Astrocyte (in vitro differentiated cells and primary cell): ENCODE measurements at regions not wholly inside any gene's neighbourhood (a gene's known extent, or its start where the extent isn't known, plus 50 kb on each side); places are given as distances from the start of the nearest gene placed in this dataset.

Experiments used
- DNase-seq: peaks from one replicate; pipeline ENCODE4 v3.0.0-alpha.2; 2010; ENCODE audit warnings: low read depth
- FAIRE-seq: peaks from 2 replicates; lab custom pipeline; 2011; peaks lifted over from hg19 to GRCh38; lab: Jason Lieb, UNC
- H2AFZ ChIP-seq: 2 replicates; pipeline ENCODE4 v1.6.0; 2012; ENCODE audit warnings: low read depth, low read length, inconsistent platforms
- H3K27ac ChIP-seq: 2 replicates; pipeline ENCODE4 v1.5.1; 2011; ENCODE audit warnings: low read depth, low read length, inconsistent platforms
- H3K27me3 ChIP-seq: 2 replicates; pipeline ENCODE4 v1.6.0; 2011; ENCODE audit warnings: low read length, inconsistent platforms; ENCODE audit not compliant: insufficient read depth
- H3K36me3 ChIP-seq: 2 replicates; pipeline ENCODE4 v1.5.1; 2011; ENCODE audit warnings: low read length, inconsistent platforms; ENCODE audit not compliant: insufficient read depth
- H3K4me1 ChIP-seq: 2 replicates; pipeline ENCODE4 v1.5.1; 2011; ENCODE audit warnings: low read length, inconsistent platforms; ENCODE audit not compliant: insufficient read depth
- H3K4me2 ChIP-seq: 2 replicates; pipeline ENCODE4 v1.6.0; 2012; ENCODE audit warnings: low read length, inconsistent platforms
- H3K4me3 ChIP-seq: 2 replicates; pipeline ENCODE4 v1.5.1; 2011; ENCODE audit warnings: low read depth, mild to moderate bottlenecking, low read length, inconsistent platforms; ENCODE audit not compliant: insufficient read depth
- H3K79me2 ChIP-seq: 2 replicates; pipeline ENCODE4 v1.6.0; 2012; ENCODE audit warnings: mild to moderate bottlenecking, low read length, inconsistent platforms; ENCODE audit not compliant: insufficient read depth
- H3K9ac ChIP-seq: 2 replicates; pipeline ENCODE4 v1.6.0; 2012; ENCODE audit warnings: mild to moderate bottlenecking, low read length, inconsistent platforms
- H3K9me3 ChIP-seq: 2 replicates; pipeline ENCODE4 v1.5.1; 2012; ENCODE audit warnings: low read depth, mild to moderate bottlenecking, low read length, inconsistent platforms; ENCODE audit not compliant: insufficient read depth
- H4K20me1 ChIP-seq: 2 replicates; pipeline ENCODE4 v1.6.0; 2012; ENCODE audit warnings: low read length, inconsistent platforms; ENCODE audit not compliant: insufficient read depth
- H3K27ac Mint-ChIP-seq: one replicate; pipeline ENCODE4 v1.8.0; 2021; ENCODE audit warnings: mild to moderate bottlenecking, mixed read lengths; ENCODE audit not compliant: unreplicated experiment
- H3K27me3 Mint-ChIP-seq: one replicate; pipeline ENCODE4 v1.8.0; 2021; ENCODE audit warnings: low read depth, mixed read lengths; ENCODE audit not compliant: unreplicated experiment
- H3K36me3 Mint-ChIP-seq: one replicate; pipeline ENCODE4 v1.8.0; 2021; ENCODE audit warnings: low read depth, mixed read lengths; ENCODE audit not compliant: unreplicated experiment
- H3K4me1 Mint-ChIP-seq: one replicate; pipeline ENCODE4 v1.8.0; 2021; ENCODE audit warnings: low read depth, mixed read lengths; ENCODE audit not compliant: unreplicated experiment
- H3K4me3 Mint-ChIP-seq: one replicate; pipeline ENCODE4 v1.8.0; 2021; ENCODE audit warnings: mild to moderate bottlenecking, moderate library complexity, mixed read lengths; ENCODE audit not compliant: unreplicated experiment
- H3K9me3 Mint-ChIP-seq: one replicate; pipeline ENCODE4 v1.8.0; 2021; ENCODE audit warnings: mild to moderate bottlenecking, mixed read lengths; ENCODE audit not compliant: unreplicated experiment
- CTCF ChIP-seq: IDR thresholded peaks from 2 replicates; pipeline ENCODE4 v1.5.1; 2011; ENCODE audit warnings: low read depth, mild to moderate bottlenecking, inconsistent platforms, low read length, moderate library complexity; ENCODE audit not compliant: insufficient read depth
- EZH2 ChIP-seq: IDR thresholded peaks from 2 replicates; pipeline ENCODE4 v1.6.1; 2012; ENCODE audit warnings: mild to moderate bottlenecking, low read length, inconsistent platforms; ENCODE audit not compliant: insufficient read depth

DNA sequence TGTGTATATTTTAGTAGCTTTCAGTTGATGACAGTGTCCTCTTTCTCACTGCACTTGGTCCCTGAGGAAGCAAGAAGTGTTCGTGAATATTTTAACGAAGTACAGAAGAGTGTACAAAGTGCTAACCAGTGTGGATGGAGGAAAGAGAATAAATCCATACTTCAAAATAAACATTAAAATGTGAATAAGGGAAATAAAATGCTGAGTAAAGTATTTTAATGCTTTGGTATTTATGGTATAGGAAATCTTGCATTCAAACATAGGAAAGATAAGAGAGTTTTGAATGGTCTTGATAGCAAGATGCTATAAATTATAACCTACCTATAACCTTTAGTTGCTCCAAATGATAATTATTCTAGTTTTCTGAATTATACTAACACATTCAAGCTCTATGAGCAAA is 493.4 kb upstream of the EYS start:
- DNase-seq (no peak), FAIRE-seq (no peak)
- TF ChIP-seq CTCF (no peak), EZH2 (no peak)
- H3K27me3 Mint-ChIP-seq = no peaks in the 10 kb centered on the region
- no peak overlapping the region for H3K27ac Mint-ChIP-seq
- H3K9me3 Mint-ChIP-seq = peaks cover 3% of the 10 kb centered on the region
- H3K9ac ChIP-seq = no peak overlapping the region
- no peaks in the 10 kb centered on the region for H3K36me3 Mint-ChIP-seq
- H3K4me1 Mint-ChIP-seq = no peaks in the 10 kb centered on the region
- H3K36me3 ChIP-seq = no peaks in the 10 kb centered on the region
- H2AFZ ChIP-seq = no peak overlapping the region
- H4K20me1 ChIP-seq = no peaks in the 10 kb centered on the region
- H3K4me1 ChIP-seq = no peaks in the 10 kb centered on the region
- no peaks in the 10 kb centered on the region for H3K79me2 ChIP-seq
- H3K9me3 ChIP-seq = no peaks in the 10 kb centered on the region
- H3K4me3 ChIP-seq = no peak overlapping the region
- no peak overlapping the region for H3K4me3 Mint-ChIP-seq
- H3K27me3 ChIP-seq = no peaks in the 10 kb centered on the region
- H3K27ac ChIP-seq = no peak overlapping the region
- H3K4me2 ChIP-seq = no peak overlapping the region

- Mint-ChIP-seq H3K4me1 (no peaks in the 10 kb centered on the region), H3K4me3 (no peak overlapping the region), H3K27ac (no peak overlapping the region), H3K9me3 (peaks cover 3% of the 10 kb centered on the region), H3K36me3 (no peaks in the 10 kb centered on the region), H3K27me3 (no peaks in the 10 kb centered on the region)
- H4K20me1 ChIP-seq = no peaks in the 10 kb centered on the region
- no peak overlapping the region for H3K27ac ChIP-seq
- FAIRE-seq (peak; percentile 17), DNase-seq (no peak)
- H3K36me3 ChIP-seq = no peaks in the 10 kb centered on the region
- no peaks in the 10 kb centered on the region for H3K4me1 ChIP-seq
- no peaks in the 10 kb centered on the region for H3K79me2 ChIP-seq
- no peak overlapping the region for H3K4me2 ChIP-seq
- H2AFZ ChIP-seq = no peak overlapping the region
- no peak overlapping the region for H3K4me3 ChIP-seq
- TF ChIP-seq CTCF (no peak), EZH2 (no peak)
- H3K9ac ChIP-seq = no peak overlapping the region
- no peaks in the 10 kb centered on the region for H3K9me3 ChIP-seq
- no peaks in the 10 kb centered on the region for H3K27me3 ChIP-seq
Observed at GRCh38 chr6:66199171-66199570, 492.1 kb upstream of the EYS start.

- no peak overlapping the region for H2AFZ ChIP-seq
- H3K9me3 ChIP-seq = no peaks in the 10 kb centered on the region
- no peak overlapping the region for H3K27ac ChIP-seq
- H3K4me3 ChIP-seq = no peak overlapping the region
- H3K4me3 Mint-ChIP-seq = no peak overlapping the region
- peaks cover 3% of the 10 kb centered on the region for H3K9me3 Mint-ChIP-seq
- no peaks in the 10 kb centered on the region for H4K20me1 ChIP-seq
- no peaks in the 10 kb centered on the region for H3K27me3 ChIP-seq
- H3K4me1 ChIP-seq = no peaks in the 10 kb centered on the region
- TF ChIP-seq CTCF (no peak), EZH2 (no peak)
- H3K4me1 Mint-ChIP-seq = no peaks in the 10 kb centered on the region
- H3K27ac Mint-ChIP-seq = no peak overlapping the region
- no peaks in the 10 kb centered on the region for H3K36me3 Mint-ChIP-seq
- H3K79me2 ChIP-seq = no peaks in the 10 kb centered on the region
- no peaks in the 10 kb centered on the region for H3K36me3 ChIP-seq
- DNase-seq (no peak), FAIRE-seq (no peak)
- no peaks in the 10 kb centered on the region for H3K27me3 Mint-ChIP-seq
- no peak overlapping the region for H3K4me2 ChIP-seq
- no peak overlapping the region for H3K9ac ChIP-seq
Observed at GRCh38 chr6:66198062-66198624, 491.1 kb upstream of the EYS start.
